ENCODE measurements at regions not wholly inside any gene's neighbourhood (a gene's known extent, or its start where the extent isn't known, plus 50 kb on each side); places are given as distances from the start of the nearest gene placed in this dataset.

- DNase-seq (ENCODE audit: low read depth in 2 of 2): no peak
Measured at GRCh38 chr12:102535306-102535705, 54.9 kb upstream of the IGF1 start.

GRCh38 chr12:102534899-102535298 is 54.5 kb upstream of the IGF1 start:
- no peak for DNase-seq (ENCODE audit: low read depth in 2 of 2)

GRCh38 chr12:102533483-102534215 is 53.3 kb upstream of the IGF1 start:
- no peak for DNase-seq (ENCODE audit: low read depth in 2 of 2)

Measured in stimulated activated CD8-positive, alpha-beta memory T cell treated with anti-CD3 and anti-CD28 coated beads, Interleukin-15, amount 100 ng/mL, for 48 hours (primary cell).